LNCaP clone FGC (cell line): ENCODE measurements at regions not wholly inside any gene's neighbourhood (a gene's known extent, or its start where the extent isn't known, plus 50 kb on each side); places are given as distances from the start of the nearest gene placed in this dataset.

Experiments
- DNase-seq: peaks from one replicate; pipeline ENCODE4 v3.0.0-alpha.2; 2011; ENCODE audit warnings: low read depth
- H3K4me3 ChIP-seq: 2 replicates; pipeline ENCODE4 v1.5.1; 2011; ENCODE audit warnings: mild to moderate bottlenecking, low read depth, low read length, control low read depth
- TF ChIP-seq, protein P1 (sequence below): IDR thresholded peaks from 2 replicates; pipeline ENCODE4 v1.5.1; 2012; ENCODE audit warnings: mild to moderate bottlenecking; ENCODE audit not compliant: control insufficient read depth, insufficient read depth; ENCODE audit errors: extremely low read depth

DNA sequence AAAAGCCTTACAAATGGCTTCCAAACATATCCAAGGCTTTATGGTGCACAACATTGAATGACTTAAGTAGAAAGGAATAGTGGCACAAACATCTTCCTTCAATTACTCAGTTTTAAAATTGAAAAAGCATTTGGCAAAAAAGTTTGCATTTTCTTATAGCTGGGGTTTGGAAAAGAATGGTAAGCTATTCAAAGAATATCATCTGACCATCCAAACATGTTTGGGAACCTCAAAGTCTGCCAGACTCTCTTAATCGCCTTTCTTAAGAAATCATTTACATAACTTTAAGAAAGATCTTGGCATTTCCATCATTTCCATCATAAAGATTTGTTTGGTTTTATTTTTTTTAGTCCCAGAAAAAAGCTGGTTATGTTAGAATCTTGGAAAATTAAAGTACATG lies 210.1 kb upstream of the PELI2 start:
- TF ChIP-seq, protein P1, sequence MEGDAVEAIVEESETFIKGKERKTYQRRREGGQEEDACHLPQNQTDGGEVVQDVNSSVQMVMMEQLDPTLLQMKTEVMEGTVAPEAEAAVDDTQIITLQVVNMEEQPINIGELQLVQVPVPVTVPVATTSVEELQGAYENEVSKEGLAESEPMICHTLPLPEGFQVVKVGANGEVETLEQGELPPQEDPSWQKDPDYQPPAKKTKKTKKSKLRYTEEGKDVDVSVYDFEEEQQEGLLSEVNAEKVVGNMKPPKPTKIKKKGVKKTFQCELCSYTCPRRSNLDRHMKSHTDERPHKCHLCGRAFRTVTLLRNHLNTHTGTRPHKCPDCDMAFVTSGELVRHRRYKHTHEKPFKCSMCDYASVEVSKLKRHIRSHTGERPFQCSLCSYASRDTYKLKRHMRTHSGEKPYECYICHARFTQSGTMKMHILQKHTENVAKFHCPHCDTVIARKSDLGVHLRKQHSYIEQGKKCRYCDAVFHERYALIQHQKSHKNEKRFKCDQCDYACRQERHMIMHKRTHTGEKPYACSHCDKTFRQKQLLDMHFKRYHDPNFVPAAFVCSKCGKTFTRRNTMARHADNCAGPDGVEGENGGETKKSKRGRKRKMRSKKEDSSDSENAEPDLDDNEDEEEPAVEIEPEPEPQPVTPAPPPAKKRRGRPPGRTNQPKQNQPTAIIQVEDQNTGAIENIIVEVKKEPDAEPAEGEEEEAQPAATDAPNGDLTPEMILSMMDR: no peak
- no peak for DNase-seq
- no peak overlapping the region for H3K4me3 ChIP-seq

DNA sequence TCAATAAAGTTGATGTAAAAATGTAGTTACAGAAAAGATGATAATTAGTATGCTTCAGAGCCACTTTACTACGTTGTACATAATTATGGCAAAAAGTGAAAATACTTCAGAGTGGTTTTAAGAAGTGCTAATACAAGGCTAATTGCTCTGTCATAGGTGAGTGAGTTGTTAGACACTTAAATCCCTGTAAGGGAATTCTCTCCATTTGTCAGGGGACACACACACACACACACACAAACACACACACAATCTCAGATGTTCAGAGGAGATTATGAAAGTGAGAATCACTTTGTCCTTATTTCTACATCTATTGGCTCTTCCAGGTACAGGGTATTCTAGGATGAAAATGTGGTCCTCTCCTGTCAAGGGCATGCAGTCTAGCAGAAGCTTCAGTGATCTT lies 208.3 kb upstream of the PELI2 start:
- H3K4me3 ChIP-seq: no peak overlapping the region
- TF ChIP-seq, protein P1: no peak
- no peak for DNase-seq

DNA sequence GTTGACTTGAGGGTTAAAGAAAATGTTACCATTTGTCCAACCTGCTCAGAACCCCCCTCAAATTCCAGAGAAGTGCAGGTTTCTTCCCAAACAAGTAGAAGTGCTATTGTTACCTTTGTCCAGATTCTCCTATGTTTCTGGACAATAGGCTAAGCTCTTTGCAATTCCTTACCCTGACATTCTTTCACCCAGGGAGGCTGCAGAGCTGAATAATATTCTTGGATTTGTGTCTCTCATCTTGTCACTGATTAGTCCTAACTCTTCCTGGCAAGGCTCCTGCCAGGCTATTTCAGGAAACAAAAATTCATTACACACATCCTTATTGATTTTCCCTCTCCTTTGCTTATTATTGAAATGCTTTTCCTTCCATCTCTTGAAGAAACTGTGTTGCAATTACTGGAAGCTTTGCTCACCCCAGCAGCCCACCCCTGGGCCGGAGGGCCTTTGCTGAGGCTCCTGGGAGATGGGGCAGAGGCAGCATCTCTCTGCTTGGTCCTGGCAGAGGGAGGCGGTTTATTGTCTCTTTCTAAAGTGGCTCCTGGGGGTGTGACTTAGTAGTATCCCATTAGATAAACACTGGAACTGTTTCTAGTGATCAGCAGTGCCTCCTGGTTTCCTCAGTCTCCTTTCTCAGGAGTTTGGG lies 207.5 kb upstream of the PELI2 start:
- H3K4me3 ChIP-seq: no peak overlapping the region
- DNase-seq: no peak
- TF ChIP-seq, protein P1: no peak

DNA sequence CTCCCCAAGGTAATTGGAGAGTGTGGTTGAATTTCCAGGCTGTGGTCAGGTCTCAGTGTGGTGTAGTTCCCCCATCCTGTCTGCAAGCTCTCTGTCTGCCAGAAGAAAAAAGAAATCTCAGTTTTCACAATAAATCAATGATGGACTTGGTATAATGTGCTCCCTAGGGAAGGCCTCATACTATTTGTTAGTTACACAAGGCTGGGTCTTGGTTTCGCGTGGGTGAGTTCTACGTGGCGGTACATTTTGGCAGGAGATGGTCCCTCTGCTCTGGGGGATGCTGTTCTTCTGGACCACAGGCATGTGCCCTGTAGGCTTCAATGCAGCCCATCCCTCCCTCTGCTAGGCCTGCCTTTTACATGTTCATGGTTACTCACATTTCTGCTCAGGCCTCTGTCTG lies 206.4 kb upstream of the PELI2 start:
- H3K4me3 ChIP-seq: no peak overlapping the region
- DNase-seq: no peak
- TF ChIP-seq, protein P1: no peak

DNA sequence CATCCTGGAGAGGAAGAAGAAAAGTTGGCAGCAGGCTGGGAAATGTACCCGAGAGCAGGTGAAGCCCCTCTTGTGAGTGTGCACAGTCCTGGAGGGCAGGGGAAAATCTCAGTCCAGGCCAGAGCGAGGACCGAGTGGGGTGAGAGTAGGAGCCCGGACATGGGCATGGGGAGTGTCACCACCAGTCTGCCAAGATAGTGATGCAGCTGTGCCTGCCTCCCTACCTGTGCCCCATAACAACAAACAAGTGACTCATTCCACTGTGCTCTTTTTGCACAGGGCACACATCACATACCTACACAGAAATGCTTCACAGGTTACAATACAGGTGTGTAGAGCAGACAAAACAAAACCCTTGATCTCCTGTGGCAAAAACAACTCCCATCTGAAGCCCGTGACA lies 205.9 kb upstream of the PELI2 start:
- TF ChIP-seq, protein P1: no peak
- DNase-seq: no peak
- no peak overlapping the region for H3K4me3 ChIP-seq

DNA sequence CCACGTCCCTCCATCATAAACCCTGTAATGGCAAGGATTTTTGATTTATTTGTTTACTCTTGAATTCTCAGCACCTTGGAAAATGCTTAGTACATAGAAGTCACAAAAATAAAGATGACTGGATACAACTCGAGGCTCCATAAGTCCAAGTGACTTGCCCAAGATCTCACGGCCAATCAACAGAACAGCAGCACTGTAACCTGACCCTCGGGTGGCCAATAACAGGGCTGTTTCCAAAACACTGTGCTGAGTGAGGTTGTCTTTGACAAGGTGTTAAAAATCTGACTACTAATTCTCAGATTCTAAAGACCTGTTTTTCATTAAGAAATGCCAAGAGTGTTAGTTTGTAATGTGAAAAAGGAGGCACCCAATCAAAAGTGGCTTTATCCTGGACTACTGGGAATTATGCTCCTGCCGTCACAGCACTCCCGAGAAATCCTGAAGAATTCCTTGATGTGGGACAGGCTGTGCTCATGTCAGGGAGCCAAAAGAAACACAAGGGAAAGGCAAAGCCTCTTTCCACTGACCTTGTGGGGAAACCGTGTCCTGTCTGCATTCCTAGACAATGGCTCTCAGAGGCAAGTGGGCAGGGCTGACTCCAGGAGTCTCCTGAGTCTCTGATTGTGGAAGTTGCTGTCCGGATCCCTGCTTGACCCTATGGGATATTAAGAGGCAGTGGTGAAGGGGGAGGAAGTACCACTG lies 204.7 kb upstream of the PELI2 start:
- no peak for DNase-seq
- TF ChIP-seq, protein P1: no peak
- no peak overlapping the region for H3K4me3 ChIP-seq

DNA sequence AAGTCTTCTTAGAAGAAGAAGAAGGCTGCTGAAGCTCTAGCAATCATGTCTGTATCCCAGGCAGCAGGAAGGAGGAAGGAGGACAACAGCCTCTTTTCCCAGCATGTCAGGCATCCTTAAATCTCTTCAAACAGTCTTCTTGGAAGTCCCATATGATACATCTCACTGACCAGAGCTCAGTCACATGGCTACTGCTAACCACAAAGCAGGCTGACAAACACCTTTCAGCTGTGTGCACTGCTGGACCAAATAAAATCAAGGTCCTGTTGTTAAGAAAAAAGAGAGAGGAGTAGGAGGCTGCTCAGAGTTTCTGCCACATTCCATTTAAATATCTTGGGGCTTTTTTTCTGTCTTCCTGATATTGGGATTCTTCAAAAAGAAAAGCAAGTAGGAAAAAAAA lies 203.4 kb upstream of the PELI2 start:
- H3K4me3 ChIP-seq: no peak overlapping the region
- TF ChIP-seq, protein P1: no peak
- no peak for DNase-seq
